Vagina (tissue), 2 donors: ENCODE measurements at regions not wholly inside any gene's neighbourhood (a gene's known extent, or its start where the extent isn't known, plus 50 kb on each side); places are given as distances from the start of the nearest gene placed in this dataset.

Experiments
- CTCF ChIP-seq, 3 experiments: fragments of 450-650 bp in 2 of 3; fragments of 200-600 bp in 1 of 3; sonication (generic) in 1 of 3; IDR thresholded peaks; one replicate each; pipeline ENCODE4 v1.5.1; 2017 to 2019; ENCODE audit warnings: antibody characterized with exemption in 3 of 3, mild to moderate bottlenecking in 2 of 3, moderate library complexity in 2 of 3
- POLR2A ChIP-seq, 2 donors: fragments of 450-650 bp; IDR thresholded peaks; one replicate each; pipeline ENCODE4 v1.6.1; 2017; ENCODE audit warnings: antibody characterized with exemption in 2 of 2, mild to moderate bottlenecking in 2 of 2, moderate library complexity in 2 of 2

- TF ChIP-seq CTCF (IDR thresholded peaks at IDR 0.05) = no peak
- no peak for TF ChIP-seq POLR2A (IDR thresholded peaks at IDR 0.05)
Measured at GRCh38 chr1:4516596-4516995, 137.8 kb upstream of the AJAP1 start.
